Hippocampal formation (tissue), 2 donors: ENCODE measurements at regions not wholly inside any gene's neighbourhood (a gene's known extent, or its start where the extent isn't known, plus 50 kb on each side); places are given as distances from the start of the nearest gene placed in this dataset.
"Not testable (repeated sequence)": the region's sequence is repeated elsewhere in the genome, so short reads cannot be mapped to it uniquely, and the experiment has no call there.

ENCODE experiments used
- DNase-seq, 2 donors: peaks; one replicate each; lab custom pipeline; 2025; lab: John Stamatoyannopoulos, UW

GRCh38 chrX:52585892-52586291 is 68.8 kb downstream of the SSX7 start:
- no peak for DNase-seq

- no peak for DNase-seq
These were observed 60.8 kb upstream of the XAGE1B start for GRCh38 chrX:52577464-52578173.

- no peak for DNase-seq
These were observed 60.1 kb upstream of the XAGE1B start for GRCh38 chrX:52576946-52577345.

- no peak for DNase-seq
These were observed 59.6 kb upstream of the XAGE1B start for GRCh38 chrX:52576474-52576873.

- peak in 1 of 2 donors; percentile 47 for DNase-seq
These were observed 57.8 kb upstream of the XAGE1B start for GRCh38 chrX:52574416-52575275.

- not testable (repeated sequence) for DNase-seq
These were observed 51.3 kb upstream of the XAGE1B start for GRCh38 chrX:52568146-52568545.
